HCT116 (cell line): ENCODE measurements at regions not wholly inside any gene's neighbourhood (a gene's known extent, or its start where the extent isn't known, plus 50 kb on each side); places are given as distances from the start of the nearest gene placed in this dataset.

Source experiments
- ATAC-seq: fragments of 200-7000 bp; cut with Tn5 transposase; 2 replicates; pipeline ENCODE4 v1.9.1; 2020; ENCODE audit warnings: mild to moderate bottlenecking, moderate library complexity
- BruUV-seq: library from RNA; stranded (reverse); fragments of 400-500 nt; replicated peaks from 2 replicates; lab custom pipeline; 2021; lab: Mats Ljungman, UMichigan
- CTCF ChIA-PET: fragments of 300-600 bp; sonication (Branson Sonifier 250); formaldehyde crosslinking; loops from one replicate; lab custom pipeline; 2021; ENCODE audit warnings: antibody characterized with exemption; lab: Charles Lee
- POLR2A ChIA-PET: fragments of 300-600, 350-600 bp; sonication (Branson Sonifier 250); formaldehyde crosslinking; loops from one replicate; lab custom pipeline; 2021; ENCODE audit warnings: antibody characterized with exemption; lab: Charles Lee
- RAD21 ChIA-PET, 2 experiments: fragments of 300-600 bp; sonication (Branson Sonifier 250); formaldehyde crosslinking; loops; one replicate each; lab custom pipeline; 2023; ENCODE audit warnings: low total read pairs in 2 of 2; ENCODE audit not compliant: uncharacterized antibody in 2 of 2, unreplicated experiment in 2 of 2, low non-redundant PET in 1 of 2; lab: Charles Lee
- DNase-seq: peaks from one replicate; pipeline ENCODE4 v3.0.0-alpha.2; 2010; ENCODE audit warnings: low read depth, low spot score
- H2AFZ ChIP-seq: fragments of 200-600 bp; shearing (Covaris generic), sonication (generic); 2 replicates; pipeline ENCODE4 v1.6.1; 2017; ENCODE audit warnings: low read depth, mixed run types, mixed read lengths, antibody characterized with exemption, low read length; ENCODE audit not compliant: poor library complexity, severe bottlenecking
- H3K27ac ChIP-seq: 2 replicates; pipeline ENCODE4 v1.5.1; 2012; ENCODE audit warnings: low read depth, low read length
- H3K27me3 ChIP-seq: fragments of 200-600 bp; sonication (generic); 2 replicates; pipeline ENCODE4 v1.6.1; 2016; ENCODE audit warnings: mixed run types, low read length, mixed read lengths; ENCODE audit not compliant: insufficient read depth
- H3K36me3 ChIP-seq, 2 experiments: fragments of 200-500 bp in 1 of 2; fragments of 200-600 bp in 1 of 2; sonication (Bioruptor generic) in 1 of 2; sonication (generic) in 1 of 2; 2 replicates each; pipeline versions ENCODE4 v1.5.1 to v1.6.1; 2014 to 2016; ENCODE audit warnings: low read length in 2 of 2, inconsistent platforms in 1 of 2, mixed read lengths in 1 of 2, mixed run types in 1 of 2; ENCODE audit not compliant: insufficient read depth in 2 of 2, control insufficient read depth in 1 of 2
- H3K4me1 ChIP-seq, 2 experiments: fragments of 200-600 bp in 1 of 2; sonication (generic) in 1 of 2; 2 replicates each; pipeline versions ENCODE4 v1.5.1 to v1.6.1; 2012 to 2017; ENCODE audit warnings: low read length in 2 of 2, inconsistent platforms in 1 of 2, mild to moderate bottlenecking in 1 of 2, mixed read lengths in 1 of 2, mixed run types in 1 of 2, moderate library complexity in 1 of 2; ENCODE audit not compliant: insufficient read depth in 2 of 2, control insufficient read depth in 1 of 2
- H3K4me2 ChIP-seq: fragments of 200-600 bp; sonication (generic); 2 replicates; pipeline ENCODE4 v1.6.1; 2017; ENCODE audit warnings: mixed run types, low read length, mixed read lengths
- H3K4me3 ChIP-seq, 2 experiments: fragments of 200-600 bp in 1 of 2; sonication (generic) in 1 of 2; replicated peaks in 1 of 2; 2 replicates each; pipeline ENCODE4 v1.5.1; 2011 to 2016; ENCODE audit warnings: low read length in 2 of 2, control low read depth in 1 of 2, low read depth in 1 of 2, mild to moderate bottlenecking in 1 of 2, mixed read lengths in 1 of 2, mixed run types in 1 of 2
- H3K79me2 ChIP-seq: fragments of 200-600 bp; sonication (generic); 2 replicates; pipeline ENCODE4 v1.6.1; 2017; ENCODE audit warnings: mild to moderate bottlenecking, mixed run types, low read length, moderate library complexity, mixed read lengths; ENCODE audit not compliant: insufficient read depth
- H3K9ac ChIP-seq: fragments of 200-600 bp; sonication (generic); 2 replicates; pipeline ENCODE4 v1.6.1; 2016; ENCODE audit warnings: low read length, mixed read lengths
- H3K9me2 ChIP-seq: fragments of 200-600 bp; sonication (generic), shearing (Covaris generic); 2 replicates; pipeline ENCODE4 v1.6.1; 2017; ENCODE audit warnings: mixed run types, mild to moderate bottlenecking, moderate library complexity; ENCODE audit not compliant: insufficient read depth
- H3K9me3 ChIP-seq, 2 experiments: fragments of 200-500 bp in 1 of 2; fragments of 200-600 bp in 1 of 2; sonication (Bioruptor generic) in 1 of 2; sonication (generic) in 1 of 2; 2 replicates each; pipeline ENCODE4 v1.6.1; 2014 to 2017; ENCODE audit warnings: low read length in 2 of 2, mixed read lengths in 2 of 2, inconsistent platforms in 1 of 2, low read depth in 1 of 2, mild to moderate bottlenecking in 1 of 2, mixed run types in 1 of 2, moderate library complexity in 1 of 2; ENCODE audit not compliant: control insufficient read depth in 1 of 2, insufficient read depth in 1 of 2
- H4K20me1 ChIP-seq: fragments of 200-600 bp; sonication (generic), shearing (Covaris generic); 2 replicates; pipeline ENCODE4 v1.6.1; 2017; ENCODE audit warnings: mixed run types, mild to moderate bottlenecking, moderate library complexity; ENCODE audit not compliant: insufficient read depth
- CBX3 ChIP-seq: IDR thresholded peaks from 2 replicates; pipeline ENCODE4 v1.6.1; 2012; ENCODE audit warnings: low read depth
- EGR1 ChIP-seq: IDR thresholded peaks from 2 replicates; pipeline ENCODE4 v1.6.1; 2012; ENCODE audit warnings: low read depth
- EZH2phosphoT487 ChIP-seq: fragments of 200-600 bp; IDR thresholded peaks from 2 replicates; pipeline ENCODE4 v1.6.1; 2018; ENCODE audit warnings: antibody characterized with exemption, borderline replicate concordance
- POLR2A ChIP-seq: IDR thresholded peaks from 2 replicates; pipeline ENCODE4 v1.7.0; 2011; ENCODE audit warnings: borderline replicate concordance; ENCODE audit not compliant: insufficient read depth, insufficient read length; ENCODE audit errors: extremely low read depth
- POLR2AphosphoS5 ChIP-seq: IDR thresholded peaks from 2 replicates; pipeline ENCODE4 v1.6.1; 2011; ENCODE audit warnings: mild to moderate bottlenecking, low read depth, low read length, moderate library complexity
- SP1 ChIP-seq: IDR thresholded peaks from 2 replicates; pipeline ENCODE4 v1.6.1; 2012; ENCODE audit warnings: low read depth
- ZNF274 ChIP-seq: fragments of 200-500 bp; sonication (Bioruptor generic); IDR thresholded peaks from 2 replicates; pipeline ENCODE4 v1.6.1; 2014; ENCODE audit warnings: mild to moderate bottlenecking, low read depth, low read length, inconsistent platforms
- intact Hi-C: fragments of 100-400 bp; cut with micrococcal nuclease; formaldehyde crosslinking; loops from 2 replicates; pipeline ENCODE4 v1.10.0; 2022
- TF ChIP-seq, protein P1 (sequence below), 3 experiments: fragments of 200-600 bp in 1 of 3; sonication (generic) in 1 of 3; IDR thresholded peaks in 2 of 3; conservative IDR thresholded peaks in 1 of 3; 2 replicates each; pipeline ENCODE4 v1.5.1; 2012 to 2017; ENCODE audit warnings: low read depth in 2 of 3, low read length in 2 of 3, antibody characterized with exemption in 1 of 3, borderline replicate concordance in 1 of 3, control low read depth in 1 of 3, mild to moderate bottlenecking in 1 of 3, mixed read lengths in 1 of 3, mixed run types in 1 of 3, moderate library complexity in 1 of 3; ENCODE audit not compliant: insufficient read depth in 1 of 3
- TF ChIP-seq, protein P2 (sequence below): IDR thresholded peaks from 2 replicates; pipeline ENCODE4 v1.6.1; 2012; ENCODE audit warnings: low read depth
- TF ChIP-seq, protein P3 (sequence below): IDR thresholded peaks from 2 replicates; pipeline ENCODE4 v1.6.1; 2012
- TF ChIP-seq, protein P4 (sequence below): IDR thresholded peaks from 2 replicates; pipeline ENCODE4 v1.6.1; 2012

DNA sequence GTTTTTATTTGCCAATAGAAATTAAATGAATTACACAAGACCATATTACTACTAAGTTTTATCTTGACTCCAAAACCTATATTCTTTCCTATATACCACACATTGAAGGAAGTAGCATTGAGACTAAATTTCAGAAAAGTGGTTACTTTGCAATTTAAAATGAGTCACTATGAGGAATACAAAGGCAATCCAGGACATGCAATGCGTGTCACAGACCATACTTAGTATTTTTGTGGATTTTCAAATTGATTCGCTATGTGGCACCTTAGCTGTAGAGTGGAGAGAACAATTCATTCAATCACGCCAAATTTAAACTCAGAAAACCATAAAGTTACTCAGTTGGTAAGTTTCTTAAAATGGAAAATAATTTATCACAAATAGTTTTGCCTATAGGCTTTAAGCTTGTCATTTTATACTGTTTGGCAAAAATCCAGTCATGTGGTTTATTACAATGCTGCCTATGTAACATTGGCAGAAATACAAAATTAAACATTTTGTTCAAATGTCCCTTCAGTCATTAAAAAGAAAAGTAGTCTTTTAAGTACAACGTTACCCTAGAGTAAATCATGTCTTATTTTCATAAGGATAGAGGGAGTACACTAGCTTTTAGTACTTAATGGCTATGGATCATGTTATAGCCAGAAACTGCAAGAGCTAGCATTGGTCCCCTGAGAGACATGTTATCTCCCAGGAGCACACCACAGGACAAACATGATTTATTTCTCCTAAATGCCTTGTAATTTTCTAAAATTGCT is 222.8 kb upstream of the CDH7 start:
- no TSS peak for BruUV-seq
- ATAC-seq, result no peak
- no peak overlapping the region for H2AFZ ChIP-seq

More for the DNA sequence above, 222.8 kb upstream of the CDH7 start:
- H3K79me2 ChIP-seq, result no peaks in the 10 kb centered on the region
- no peaks in the 10 kb centered on the region for H3K9me2 ChIP-seq
- H3K4me3 ChIP-seq, result no peak overlapping the region
- CTCF ChIA-PET, result no interaction called here
- TF ChIP-seq SP1, result no peak
- no peak for TF ChIP-seq POLR2A
- no peak for TF ChIP-seq CBX3
- TF ChIP-seq EGR1, result no peak
- TF ChIP-seq, protein P1, sequence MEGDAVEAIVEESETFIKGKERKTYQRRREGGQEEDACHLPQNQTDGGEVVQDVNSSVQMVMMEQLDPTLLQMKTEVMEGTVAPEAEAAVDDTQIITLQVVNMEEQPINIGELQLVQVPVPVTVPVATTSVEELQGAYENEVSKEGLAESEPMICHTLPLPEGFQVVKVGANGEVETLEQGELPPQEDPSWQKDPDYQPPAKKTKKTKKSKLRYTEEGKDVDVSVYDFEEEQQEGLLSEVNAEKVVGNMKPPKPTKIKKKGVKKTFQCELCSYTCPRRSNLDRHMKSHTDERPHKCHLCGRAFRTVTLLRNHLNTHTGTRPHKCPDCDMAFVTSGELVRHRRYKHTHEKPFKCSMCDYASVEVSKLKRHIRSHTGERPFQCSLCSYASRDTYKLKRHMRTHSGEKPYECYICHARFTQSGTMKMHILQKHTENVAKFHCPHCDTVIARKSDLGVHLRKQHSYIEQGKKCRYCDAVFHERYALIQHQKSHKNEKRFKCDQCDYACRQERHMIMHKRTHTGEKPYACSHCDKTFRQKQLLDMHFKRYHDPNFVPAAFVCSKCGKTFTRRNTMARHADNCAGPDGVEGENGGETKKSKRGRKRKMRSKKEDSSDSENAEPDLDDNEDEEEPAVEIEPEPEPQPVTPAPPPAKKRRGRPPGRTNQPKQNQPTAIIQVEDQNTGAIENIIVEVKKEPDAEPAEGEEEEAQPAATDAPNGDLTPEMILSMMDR (IDR thresholded peaks at IDR 0.05 in 2 of 3, conservative IDR thresholded peaks at IDR 0.05 in 1 of 3; ENCODE audit: borderline replicate concordance in 1 of 3, insufficient read depth in 1 of 3, low read depth in 2 of 3, low read length in 2 of 3), result no peak
- TF ChIP-seq, protein P2, sequence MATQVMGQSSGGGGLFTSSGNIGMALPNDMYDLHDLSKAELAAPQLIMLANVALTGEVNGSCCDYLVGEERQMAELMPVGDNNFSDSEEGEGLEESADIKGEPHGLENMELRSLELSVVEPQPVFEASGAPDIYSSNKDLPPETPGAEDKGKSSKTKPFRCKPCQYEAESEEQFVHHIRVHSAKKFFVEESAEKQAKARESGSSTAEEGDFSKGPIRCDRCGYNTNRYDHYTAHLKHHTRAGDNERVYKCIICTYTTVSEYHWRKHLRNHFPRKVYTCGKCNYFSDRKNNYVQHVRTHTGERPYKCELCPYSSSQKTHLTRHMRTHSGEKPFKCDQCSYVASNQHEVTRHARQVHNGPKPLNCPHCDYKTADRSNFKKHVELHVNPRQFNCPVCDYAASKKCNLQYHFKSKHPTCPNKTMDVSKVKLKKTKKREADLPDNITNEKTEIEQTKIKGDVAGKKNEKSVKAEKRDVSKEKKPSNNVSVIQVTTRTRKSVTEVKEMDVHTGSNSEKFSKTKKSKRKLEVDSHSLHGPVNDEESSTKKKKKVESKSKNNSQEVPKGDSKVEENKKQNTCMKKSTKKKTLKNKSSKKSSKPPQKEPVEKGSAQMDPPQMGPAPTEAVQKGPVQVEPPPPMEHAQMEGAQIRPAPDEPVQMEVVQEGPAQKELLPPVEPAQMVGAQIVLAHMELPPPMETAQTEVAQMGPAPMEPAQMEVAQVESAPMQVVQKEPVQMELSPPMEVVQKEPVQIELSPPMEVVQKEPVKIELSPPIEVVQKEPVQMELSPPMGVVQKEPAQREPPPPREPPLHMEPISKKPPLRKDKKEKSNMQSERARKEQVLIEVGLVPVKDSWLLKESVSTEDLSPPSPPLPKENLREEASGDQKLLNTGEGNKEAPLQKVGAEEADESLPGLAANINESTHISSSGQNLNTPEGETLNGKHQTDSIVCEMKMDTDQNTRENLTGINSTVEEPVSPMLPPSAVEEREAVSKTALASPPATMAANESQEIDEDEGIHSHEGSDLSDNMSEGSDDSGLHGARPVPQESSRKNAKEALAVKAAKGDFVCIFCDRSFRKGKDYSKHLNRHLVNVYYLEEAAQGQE, result no peak
- TF ChIP-seq POLR2AphosphoS5, result no peak
- TF ChIP-seq, protein P3, sequence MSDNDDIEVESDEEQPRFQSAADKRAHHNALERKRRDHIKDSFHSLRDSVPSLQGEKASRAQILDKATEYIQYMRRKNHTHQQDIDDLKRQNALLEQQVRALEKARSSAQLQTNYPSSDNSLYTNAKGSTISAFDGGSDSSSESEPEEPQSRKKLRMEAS, result no peak
- no peak for TF ChIP-seq ZNF274
- TF ChIP-seq, protein P4, sequence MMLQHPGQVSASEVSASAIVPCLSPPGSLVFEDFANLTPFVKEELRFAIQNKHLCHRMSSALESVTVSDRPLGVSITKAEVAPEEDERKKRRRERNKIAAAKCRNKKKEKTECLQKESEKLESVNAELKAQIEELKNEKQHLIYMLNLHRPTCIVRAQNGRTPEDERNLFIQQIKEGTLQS, result no peak
- no peak for TF ChIP-seq EZH2phosphoT487
- H3K4me2 ChIP-seq, result no peak overlapping the region
- RAD21 ChIA-PET, result no interaction called here
- POLR2A ChIA-PET, result no interaction called here
- no peaks in the 10 kb centered on the region for H3K36me3 ChIP-seq
- intact Hi-C loops, result no loop called here
- H4K20me1 ChIP-seq, result no peaks in the 10 kb centered on the region
- no peaks in the 10 kb centered on the region for H3K27me3 ChIP-seq
- no peaks in the 10 kb centered on the region for H3K4me1 ChIP-seq
- no peak overlapping the region for H3K27ac ChIP-seq
- H3K9ac ChIP-seq, result no peak overlapping the region
- no peak for DNase-seq
- H3K9me3 ChIP-seq, result peaks cover 9 to 23% of the 10 kb centered on the region in 2 experiments; a peak in 3 of 4 replicates
